ENCODE measurements at regions not wholly inside any gene's neighbourhood (a gene's known extent, or its start where the extent isn't known, plus 50 kb on each side); places are given as distances from the start of the nearest gene placed in this dataset.

GRCh38 chr2:33785201-33786106 is 186.4 kb upstream of the FAM98A start:
- Mint-ChIP-seq H3K4me1 (ENCODE audit: unreplicated experiment) (peaks cover 10% of the 10 kb centered on the region), H3K27ac (ENCODE audit: unreplicated experiment) (no peak overlapping the region), H3K9me3 (ENCODE audit: unreplicated experiment) (no peaks in the 10 kb centered on the region), H3K27me3 (ENCODE audit: unreplicated experiment) (no peaks in the 10 kb centered on the region), H3K4me3 (ENCODE audit: unreplicated experiment) (no peak overlapping the region), H3K36me3 (ENCODE audit: low read depth, unreplicated experiment) (no peaks in the 10 kb centered on the region)
- DNase-seq (ENCODE audit: low spot score) = no peak
- TF ChIP-seq CTCF (IDR thresholded peaks at IDR 0.05; ENCODE audit: unreplicated experiment) = no peak

GRCh38 chr2:33784488-33784887 is 185.4 kb upstream of the FAM98A start:
- TF ChIP-seq CTCF (IDR thresholded peaks at IDR 0.05; ENCODE audit: unreplicated experiment) = no peak
- Mint-ChIP-seq H3K27me3 (ENCODE audit: unreplicated experiment) (peaks cover 2% of the 10 kb centered on the region), H3K4me1 (ENCODE audit: unreplicated experiment) (peaks cover 10% of the 10 kb centered on the region), H3K9me3 (ENCODE audit: unreplicated experiment) (no peaks in the 10 kb centered on the region), H3K4me3 (ENCODE audit: unreplicated experiment) (no peak overlapping the region), H3K36me3 (ENCODE audit: low read depth, unreplicated experiment) (no peaks in the 10 kb centered on the region), H3K27ac (ENCODE audit: unreplicated experiment) (no peak overlapping the region)
- DNase-seq (ENCODE audit: low spot score) = no peak

DNA sequence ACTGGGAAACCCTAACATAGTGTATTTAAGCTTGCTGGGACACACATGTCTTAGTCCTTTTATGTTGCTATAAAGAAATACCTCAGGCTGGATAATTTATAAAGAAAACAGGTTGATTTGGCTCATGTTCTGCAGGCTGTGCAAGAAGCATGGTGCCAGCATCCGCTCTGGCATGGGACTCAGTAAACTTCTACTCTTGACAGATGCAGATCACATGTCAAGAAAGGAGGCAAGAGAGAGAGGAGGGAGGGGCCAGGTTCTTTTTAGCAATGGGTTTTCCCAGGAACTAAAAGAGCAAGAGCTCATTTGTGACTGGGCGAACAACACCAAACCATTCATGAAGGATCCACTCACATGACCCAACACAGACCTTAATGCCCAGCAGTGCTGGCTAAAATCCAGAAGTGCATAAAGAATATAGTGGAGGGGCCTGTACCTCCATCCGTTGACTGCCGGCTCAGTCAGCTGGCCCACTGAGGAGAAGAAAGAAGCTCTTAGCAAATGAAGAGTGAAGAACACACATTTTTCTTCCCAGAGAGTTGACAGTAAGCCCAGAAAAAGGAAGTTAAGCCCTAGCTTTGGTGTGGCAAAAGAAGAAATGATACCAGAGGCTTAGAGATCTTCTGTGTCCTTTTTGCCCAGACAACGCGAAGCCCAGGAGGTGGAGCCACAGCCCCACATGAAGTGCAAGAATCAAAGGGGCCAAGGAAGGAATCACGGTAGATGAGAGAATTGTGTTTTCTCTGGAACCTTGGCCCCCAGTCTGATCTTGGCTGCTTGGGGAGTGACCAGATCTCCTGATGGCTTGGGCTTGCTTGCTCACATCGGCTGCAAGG is 183.5 kb upstream of the FAM98A start:
- H3K4me3 Mint-ChIP-seq (ENCODE audit: unreplicated experiment) = no peak overlapping the region
- peaks cover 10% of the 10 kb centered on the region for H3K4me1 Mint-ChIP-seq (ENCODE audit: unreplicated experiment)
- no peak overlapping the region for H3K27ac Mint-ChIP-seq (ENCODE audit: unreplicated experiment)
- no peaks in the 10 kb centered on the region for H3K9me3 Mint-ChIP-seq (ENCODE audit: unreplicated experiment)
- H3K27me3 Mint-ChIP-seq (ENCODE audit: unreplicated experiment) = peaks cover 2% of the 10 kb centered on the region
- no peak for TF ChIP-seq CTCF (IDR thresholded peaks at IDR 0.05; ENCODE audit: unreplicated experiment)
- H3K36me3 Mint-ChIP-seq (ENCODE audit: low read depth, unreplicated experiment) = no peaks in the 10 kb centered on the region
- no peak for DNase-seq (ENCODE audit: low spot score)

DNA sequence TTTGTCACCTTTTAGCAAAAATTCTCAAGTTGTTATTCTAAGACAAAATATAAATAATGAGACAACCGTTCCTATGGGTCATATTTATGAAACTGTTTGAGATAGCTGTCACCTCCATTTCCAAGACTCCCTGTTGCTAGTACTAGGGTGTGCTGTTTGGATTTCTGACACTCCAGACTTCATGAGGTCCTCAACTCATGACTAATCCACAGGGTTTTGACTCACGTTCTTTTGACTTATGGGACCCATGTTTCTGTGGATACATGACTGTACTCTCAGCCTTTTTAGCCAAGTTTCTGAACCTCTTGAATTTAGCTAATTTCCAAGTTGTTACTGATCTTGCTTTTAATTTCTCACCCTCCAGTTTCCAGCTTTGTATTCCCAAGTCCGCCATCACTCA is 178.7 kb upstream of the FAM98A start:
- no peak for DNase-seq (ENCODE audit: low spot score)
- no peak overlapping the region for H3K27ac Mint-ChIP-seq (ENCODE audit: unreplicated experiment)
- no peak overlapping the region for H3K4me3 Mint-ChIP-seq (ENCODE audit: unreplicated experiment)
- no peaks in the 10 kb centered on the region for H3K9me3 Mint-ChIP-seq (ENCODE audit: unreplicated experiment)
- H3K4me1 Mint-ChIP-seq (ENCODE audit: unreplicated experiment) = peaks cover 4% of the 10 kb centered on the region
- peaks cover 2% of the 10 kb centered on the region for H3K27me3 Mint-ChIP-seq (ENCODE audit: unreplicated experiment)
- no peak for TF ChIP-seq CTCF (IDR thresholded peaks at IDR 0.05; ENCODE audit: unreplicated experiment)
- H3K36me3 Mint-ChIP-seq (ENCODE audit: low read depth, unreplicated experiment) = no peaks in the 10 kb centered on the region
